ENCODE measurements at regions not wholly inside any gene's neighbourhood (a gene's known extent, or its start where the extent isn't known, plus 50 kb on each side); places are given as distances from the start of the nearest gene placed in this dataset.

GRCh38 chr1:39090757-39091380 lies 64.7 kb downstream of the NDUFS5 start:
- DNase-seq (ENCODE audit: low read depth), result no peak
- TF ChIP-seq, protein P1, sequence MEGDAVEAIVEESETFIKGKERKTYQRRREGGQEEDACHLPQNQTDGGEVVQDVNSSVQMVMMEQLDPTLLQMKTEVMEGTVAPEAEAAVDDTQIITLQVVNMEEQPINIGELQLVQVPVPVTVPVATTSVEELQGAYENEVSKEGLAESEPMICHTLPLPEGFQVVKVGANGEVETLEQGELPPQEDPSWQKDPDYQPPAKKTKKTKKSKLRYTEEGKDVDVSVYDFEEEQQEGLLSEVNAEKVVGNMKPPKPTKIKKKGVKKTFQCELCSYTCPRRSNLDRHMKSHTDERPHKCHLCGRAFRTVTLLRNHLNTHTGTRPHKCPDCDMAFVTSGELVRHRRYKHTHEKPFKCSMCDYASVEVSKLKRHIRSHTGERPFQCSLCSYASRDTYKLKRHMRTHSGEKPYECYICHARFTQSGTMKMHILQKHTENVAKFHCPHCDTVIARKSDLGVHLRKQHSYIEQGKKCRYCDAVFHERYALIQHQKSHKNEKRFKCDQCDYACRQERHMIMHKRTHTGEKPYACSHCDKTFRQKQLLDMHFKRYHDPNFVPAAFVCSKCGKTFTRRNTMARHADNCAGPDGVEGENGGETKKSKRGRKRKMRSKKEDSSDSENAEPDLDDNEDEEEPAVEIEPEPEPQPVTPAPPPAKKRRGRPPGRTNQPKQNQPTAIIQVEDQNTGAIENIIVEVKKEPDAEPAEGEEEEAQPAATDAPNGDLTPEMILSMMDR (IDR thresholded peaks at IDR 0.05; ENCODE audit: insufficient read depth, low read length, poor library complexity, severe bottlenecking), result no peak
- no peak overlapping the region for H3K4me3 ChIP-seq (ENCODE audit: low read depth, low read length)
- no peaks in the 10 kb centered on the region for H3K36me3 ChIP-seq (ENCODE audit: control insufficient read depth, insufficient read depth, low read length)
- H3K27me3 ChIP-seq (ENCODE audit: control insufficient read depth, insufficient read depth, low read length), result no peaks in the 10 kb centered on the region

- H3K36me3 ChIP-seq (ENCODE audit: control insufficient read depth, insufficient read depth, low read length), result no peaks in the 10 kb centered on the region
- DNase-seq (ENCODE audit: low read depth), result no peak
- H3K4me3 ChIP-seq (ENCODE audit: low read depth, low read length), result no peak overlapping the region
- H3K27me3 ChIP-seq (ENCODE audit: control insufficient read depth, insufficient read depth, low read length), result no peaks in the 10 kb centered on the region
- TF ChIP-seq, protein P1 (IDR thresholded peaks at IDR 0.05; ENCODE audit: insufficient read depth, low read length, poor library complexity, severe bottlenecking), result peak; percentile 82
These were observed 65.9 kb downstream of the NDUFS5 start for GRCh38 chr1:39091845-39092645.

DNA sequence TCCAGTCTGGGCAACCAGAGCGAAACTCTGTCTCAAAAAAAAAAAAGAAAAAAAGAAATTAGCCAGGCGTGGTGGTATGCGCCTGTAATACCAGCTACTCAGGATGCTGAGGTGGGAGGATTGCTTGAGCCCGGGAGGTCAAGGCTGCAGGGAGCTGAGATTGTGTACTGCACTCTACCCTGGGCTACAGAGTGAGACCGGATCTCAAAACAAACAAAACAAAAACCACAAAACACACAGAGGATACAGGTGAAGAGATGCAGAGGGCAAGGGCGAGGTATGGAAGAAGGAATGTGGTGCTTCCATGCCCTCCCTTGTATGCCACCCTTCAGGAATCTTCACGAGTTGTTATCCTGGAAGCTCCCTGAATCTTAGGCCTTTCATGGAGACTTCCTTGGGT lies 68.5 kb downstream of the NDUFS5 start:
- no peaks in the 10 kb centered on the region for H3K27me3 ChIP-seq (ENCODE audit: control insufficient read depth, insufficient read depth, low read length)
- TF ChIP-seq, protein P1 (IDR thresholded peaks at IDR 0.05; ENCODE audit: insufficient read depth, low read length, poor library complexity, severe bottlenecking), result no peak
- H3K36me3 ChIP-seq (ENCODE audit: control insufficient read depth, insufficient read depth, low read length), result no peaks in the 10 kb centered on the region
- no peak overlapping the region for H3K4me3 ChIP-seq (ENCODE audit: low read depth, low read length)
- no peak for DNase-seq (ENCODE audit: low read depth)

- peak; percentile 83 for DNase-seq (ENCODE audit: low read depth)
- TF ChIP-seq, protein P1 (IDR thresholded peaks at IDR 0.05; ENCODE audit: insufficient read depth, low read length, poor library complexity, severe bottlenecking), result peak; percentile 75
- Histone ChIP-seq H3K36me3 (ENCODE audit: control insufficient read depth, insufficient read depth, low read length) (no peaks in the 10 kb centered on the region), H3K4me3 (ENCODE audit: low read depth, low read length) (no peak overlapping the region), H3K27me3 (ENCODE audit: control insufficient read depth, insufficient read depth, low read length) (no peaks in the 10 kb centered on the region)
These were observed 72.5 kb downstream of the NDUFS5 start for GRCh38 chr1:39098546-39099250.

DNA sequence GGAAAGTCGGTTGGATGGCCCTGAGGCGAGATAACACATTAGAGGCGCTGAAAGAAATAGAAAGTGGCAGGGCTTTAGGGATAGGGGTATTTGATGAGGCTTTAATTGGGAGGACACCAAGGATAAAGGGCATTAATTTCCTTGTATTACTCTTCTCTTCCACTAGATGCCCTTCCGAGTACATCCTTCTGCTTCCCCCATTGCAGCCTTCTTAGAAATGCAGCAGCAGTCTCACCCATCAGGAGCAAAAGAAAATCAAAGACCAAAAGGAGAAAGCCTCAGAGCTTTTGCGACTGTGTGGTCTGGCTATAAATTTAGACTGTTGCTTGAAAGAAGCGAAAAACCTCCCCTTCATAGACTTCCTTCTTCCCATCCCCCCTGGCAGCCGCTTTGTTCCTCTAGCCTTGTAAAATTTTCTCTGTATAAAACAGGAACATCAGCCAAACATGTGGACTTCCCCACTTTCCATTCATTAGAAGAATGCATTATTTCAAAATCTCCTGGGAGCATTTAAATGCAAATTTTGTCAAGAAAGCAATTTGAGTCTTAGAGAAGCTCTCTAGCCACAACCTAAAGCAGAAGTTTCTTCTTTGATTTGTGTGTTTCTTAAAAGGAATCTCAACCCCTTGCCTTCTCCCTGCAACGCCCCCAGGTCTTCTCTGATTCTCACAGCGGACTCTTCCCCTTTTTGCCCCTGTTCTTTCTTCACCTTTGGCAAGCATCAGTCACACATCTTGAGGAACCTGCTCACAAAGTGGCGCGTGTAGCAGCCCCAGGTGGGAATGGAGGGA lies 76.6 kb downstream of the NDUFS5 start:
- no peak for DNase-seq (ENCODE audit: low read depth)
- Histone ChIP-seq H3K4me3 (ENCODE audit: low read depth, low read length) (no peak overlapping the region), H3K27me3 (ENCODE audit: control insufficient read depth, insufficient read depth, low read length) (no peaks in the 10 kb centered on the region), H3K36me3 (ENCODE audit: control insufficient read depth, insufficient read depth, low read length) (no peaks in the 10 kb centered on the region)
- TF ChIP-seq, protein P1 (IDR thresholded peaks at IDR 0.05; ENCODE audit: insufficient read depth, low read length, poor library complexity, severe bottlenecking), result peak; percentile 73
